ENCODE measurements at regions not wholly inside any gene's neighbourhood (a gene's known extent, or its start where the extent isn't known, plus 50 kb on each side); places are given as distances from the start of the nearest gene placed in this dataset.
"Not testable (repeated sequence)": the region's sequence is repeated elsewhere in the genome, so short reads cannot be mapped to it uniquely, and the experiment has no call there.

- DNase-seq (ENCODE audit: low read depth): peak; percentile 1
Measured at GRCh38 chr10:37474645-37475044, 349.2 kb downstream of the ANKRD30A start.

GRCh38 chr10:37473906-37474305 is 348.5 kb downstream of the ANKRD30A start:
- DNase-seq (ENCODE audit: low read depth): no peak

DNA sequence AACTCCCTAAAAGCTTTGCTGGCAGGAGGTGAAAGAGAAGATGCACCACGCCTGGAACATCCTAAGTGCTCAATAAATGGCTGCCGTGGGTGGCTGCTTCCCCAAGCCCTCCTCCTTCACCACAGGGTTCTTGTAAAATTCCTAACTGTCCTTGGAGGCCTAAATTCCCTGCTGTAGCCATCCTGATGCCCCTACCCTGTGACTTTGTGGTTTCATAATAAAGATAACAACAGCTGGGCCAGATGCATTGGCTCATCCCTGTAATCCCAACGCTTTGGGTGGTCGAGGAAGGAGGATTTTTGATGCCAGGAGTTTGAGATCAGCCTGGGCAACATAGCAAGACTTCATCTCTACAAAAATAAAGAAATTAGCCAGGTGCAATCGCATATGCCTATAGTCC is 341.8 kb downstream of the ANKRD30A start:
- DNase-seq (ENCODE audit: low read depth): no peak

- no peak for DNase-seq (ENCODE audit: low read depth)
Measured at GRCh38 chr10:37456456-37456855, 331.1 kb downstream of the ANKRD30A start.

DNA sequence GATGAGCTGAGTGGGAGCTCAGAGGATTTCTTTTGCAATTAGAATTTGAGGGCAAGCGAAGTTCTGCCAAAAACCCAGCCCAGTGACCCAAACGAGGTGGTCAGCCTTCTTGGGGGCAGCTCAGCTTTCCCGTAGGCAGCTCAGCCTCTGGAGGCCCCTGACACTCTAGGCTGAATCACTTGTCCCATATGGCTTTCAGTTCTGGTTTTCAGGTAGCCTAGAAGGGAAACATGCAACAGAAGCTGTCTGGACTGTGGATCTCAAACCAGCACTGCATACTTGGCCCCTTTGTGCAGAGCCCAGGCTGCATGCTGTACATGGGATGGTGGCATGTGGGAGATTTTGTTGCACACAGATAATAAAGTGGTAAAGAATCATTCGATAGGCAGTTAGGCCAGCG is 322.8 kb downstream of the ANKRD30A start:
- DNase-seq (ENCODE audit: low read depth): no peak

DNA sequence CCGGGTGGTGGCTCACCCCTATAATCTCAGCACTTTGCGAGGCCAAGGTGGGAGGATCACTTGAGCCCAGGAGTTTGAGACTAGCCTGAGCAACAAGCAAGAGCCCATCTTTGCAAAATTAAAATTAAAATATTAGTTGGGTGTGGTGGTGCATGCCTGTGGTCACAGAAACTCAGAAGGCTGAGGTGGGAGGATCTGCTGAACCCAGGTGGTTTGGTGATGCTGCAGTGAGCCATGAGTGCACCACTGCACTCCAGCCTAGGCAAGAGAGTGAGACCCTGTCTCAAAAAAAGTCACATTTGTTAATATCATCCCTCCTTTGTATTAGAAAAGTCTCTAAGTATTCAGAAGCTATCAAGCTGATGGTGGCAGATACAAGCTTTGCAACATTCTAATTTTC is 317.5 kb downstream of the ANKRD30A start:
- no peak for DNase-seq (ENCODE audit: low read depth)

- not testable (repeated sequence) for DNase-seq (ENCODE audit: low read depth)
Measured at GRCh38 chr10:37441224-37441623, 315.8 kb downstream of the ANKRD30A start.

DNA sequence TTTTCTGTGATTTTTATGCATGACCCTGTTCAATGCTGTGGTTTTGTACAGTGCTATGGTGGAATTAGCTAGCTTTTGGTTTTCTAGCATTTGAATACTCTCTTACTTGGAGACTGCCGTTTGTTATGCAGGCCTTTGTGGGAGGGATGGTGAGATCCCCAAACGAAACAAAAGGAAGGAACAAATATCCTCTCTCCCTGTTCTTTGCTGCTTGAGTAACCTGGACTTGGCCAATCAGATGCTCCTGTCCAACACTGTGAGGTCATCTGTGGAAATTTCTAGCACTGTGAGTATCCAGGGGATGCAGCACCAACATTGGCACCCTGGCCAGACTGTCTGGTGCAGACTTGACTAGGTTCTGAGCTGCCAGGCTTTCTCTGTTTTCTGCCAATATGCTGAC is 314.4 kb downstream of the ANKRD30A start:
- no peak for DNase-seq (ENCODE audit: low read depth)

DNA sequence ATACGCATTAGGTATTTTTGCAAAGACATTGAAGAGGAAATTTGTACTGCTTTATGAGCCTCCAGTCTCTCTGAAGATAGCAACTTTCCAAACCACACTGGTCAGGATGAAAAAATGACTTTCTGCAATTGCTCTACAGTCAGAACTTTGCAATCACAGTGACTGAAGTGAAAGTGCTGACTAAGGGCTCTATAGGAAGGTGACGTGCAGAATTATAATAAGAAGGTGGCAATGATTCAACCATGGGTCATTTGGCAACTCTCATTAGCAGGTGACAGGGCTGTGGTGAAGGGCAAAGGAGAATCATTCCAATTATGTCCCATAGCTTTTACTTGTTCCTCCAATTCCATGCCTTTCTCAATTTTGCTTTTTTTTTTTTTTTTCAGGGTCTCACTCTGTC is 311.0 kb downstream of the ANKRD30A start:
- peak; percentile 6 for DNase-seq (ENCODE audit: low read depth)

GRCh38 chr10:37434091-37434490 is 308.7 kb downstream of the ANKRD30A start:
- DNase-seq (ENCODE audit: low read depth): peak; percentile 11
